NCI-H226 (cell line): ENCODE measurements at regions not wholly inside any gene's neighbourhood (a gene's known extent, or its start where the extent isn't known, plus 50 kb on each side); places are given as distances from the start of the nearest gene placed in this dataset.
A peak's percentile ranks its signal among the peaks of the same experiment; 100 is the strongest.

Source experiments
- DNase-seq: peaks from one replicate; pipeline ENCODE4 v3.0.0-alpha.2; 2015

- DNase-seq, result no peak
These were observed 98.0 kb upstream of the TMPRSS2 start for GRCh38 chr21:41605934-41606285.

- no peak for DNase-seq
These were observed 97.4 kb upstream of the TMPRSS2 start for GRCh38 chr21:41605178-41605933.

GRCh38 chr21:41604583-41605041 is 96.7 kb upstream of the TMPRSS2 start:
- DNase-seq, result no peak

- no peak for DNase-seq
These were observed 95.5 kb upstream of the TMPRSS2 start for GRCh38 chr21:41603476-41603875.

GRCh38 chr21:41602531-41602930 is 94.6 kb upstream of the TMPRSS2 start:
- DNase-seq, result no peak

- peak; percentile 31 for DNase-seq
These were observed 93.8 kb upstream of the TMPRSS2 start for GRCh38 chr21:41601573-41602368.

GRCh38 chr21:41600961-41601572 is 93.1 kb upstream of the TMPRSS2 start:
- DNase-seq, result no peak

GRCh38 chr21:41600556-41600955 is 92.6 kb upstream of the TMPRSS2 start:
- no peak for DNase-seq

- DNase-seq, result no peak
These were observed 92.2 kb upstream of the TMPRSS2 start for GRCh38 chr21:41600116-41600515.

GRCh38 chr21:41598561-41599431 is 90.8 kb upstream of the TMPRSS2 start:
- no peak for DNase-seq

- no peak for DNase-seq
These were observed 89.9 kb upstream of the TMPRSS2 start for GRCh38 chr21:41597811-41598231.

GRCh38 chr21:41597227-41597626 is 89.3 kb upstream of the TMPRSS2 start:
- no peak for DNase-seq

- no peak for DNase-seq
These were observed 88.4 kb upstream of the TMPRSS2 start for GRCh38 chr21:41596241-41596925.

GRCh38 chr21:41594268-41594667 is 86.3 kb upstream of the TMPRSS2 start:
- no peak for DNase-seq

GRCh38 chr21:41593760-41594138 is 85.8 kb upstream of the TMPRSS2 start:
- DNase-seq, result no peak

- DNase-seq, result no peak
These were observed 85.2 kb upstream of the TMPRSS2 start for GRCh38 chr21:41593051-41593759.

GRCh38 chr21:41589620-41590175 is 81.7 kb upstream of the TMPRSS2 start:
- DNase-seq, result no peak

- no peak for DNase-seq
These were observed 81.2 kb upstream of the TMPRSS2 start for GRCh38 chr21:41589131-41589530.

- DNase-seq, result no peak
These were observed 77.4 kb upstream of the TMPRSS2 start for GRCh38 chr21:41585199-41585994.

- no peak for DNase-seq
These were observed 76.7 kb upstream of the TMPRSS2 start for GRCh38 chr21:41584603-41585176.
